A673 (cell line): ENCODE measurements at regions not wholly inside any gene's neighbourhood (a gene's known extent, or its start where the extent isn't known, plus 50 kb on each side); places are given as distances from the start of the nearest gene placed in this dataset.

ENCODE experiments used
- BruUV-seq: library from RNA; stranded (reverse); fragments of 400-500 nt; replicated peaks from 2 replicates; lab custom pipeline; 2021; lab: Mats Ljungman, UMichigan
- CTCF ChIA-PET: fragments of 300-600 bp; sonication (Branson Sonifier 250); formaldehyde crosslinking; loops from one replicate; lab custom pipeline; 2022; ENCODE audit warnings: antibody characterized with exemption; lab: Charles Lee
- POLR2A ChIA-PET: fragments of 300-600 bp; sonication (Branson Sonifier 250); formaldehyde crosslinking; loops from one replicate; lab custom pipeline; 2022; ENCODE audit warnings: antibody characterized with exemption; ENCODE audit not compliant: low non-redundant PET; lab: Charles Lee
- DNase-seq: peaks from one replicate; pipeline ENCODE4 v3.0.0-alpha.2; 2015; ENCODE audit warnings: low spot score
- H3K27ac ChIP-seq: fragments of 200-600 bp; sonication (generic); 2 replicates; pipeline ENCODE4 v1.5.1; 2016; ENCODE audit warnings: mixed run types, low read depth, mild to moderate bottlenecking, mixed read lengths, antibody characterized with exemption, low read length; ENCODE audit not compliant: poor library complexity, severe bottlenecking
- H3K27me3 ChIP-seq: fragments of 200-600 bp; sonication (generic); replicated peaks from 2 replicates; pipeline ENCODE4 v1.6.1; 2017; ENCODE audit warnings: mixed run types, low read depth, mild to moderate bottlenecking, mixed read lengths, antibody characterized with exemption, low read length; ENCODE audit not compliant: insufficient read depth, poor library complexity
- H3K36me3 ChIP-seq: fragments of 200-600 bp; sonication (generic); 2 replicates; pipeline ENCODE4 v1.6.1; 2016; ENCODE audit warnings: mixed run types, mild to moderate bottlenecking, mixed read lengths, antibody characterized with exemption, low read length; ENCODE audit not compliant: insufficient read depth, poor library complexity, severe bottlenecking
- H3K4me1 ChIP-seq: fragments of 200-600 bp; sonication (generic); 2 replicates; pipeline ENCODE4 v1.6.1; 2017; ENCODE audit warnings: mixed run types, mild to moderate bottlenecking, mixed read lengths, antibody characterized with exemption, low read length; ENCODE audit not compliant: insufficient read depth, poor library complexity, severe bottlenecking
- H3K4me3 ChIP-seq: fragments of 200-600 bp; sonication (generic); 2 replicates; pipeline ENCODE4 v1.5.1; 2016; ENCODE audit warnings: low read depth, mixed run types, mild to moderate bottlenecking, mixed read lengths, low read length; ENCODE audit not compliant: poor library complexity, severe bottlenecking
- H3K9me3 ChIP-seq: fragments of 200-600 bp; sonication (generic); 2 replicates; pipeline ENCODE4 v1.6.1; 2016; ENCODE audit warnings: mixed run types, low read depth, mild to moderate bottlenecking, mixed read lengths, antibody characterized with exemption, low read length; ENCODE audit not compliant: poor library complexity, severe bottlenecking
- CTCF ChIP-seq: fragments of 300-800, 200-600 bp; sonication (generic); conservative IDR thresholded peaks from 2 replicates; pipeline ENCODE4 v1.5.1; 2017; ENCODE audit warnings: low read depth, mild to moderate bottlenecking, antibody characterized with exemption, low read length, moderate library complexity, mixed read lengths
- EZH2 ChIP-seq: fragments of 200-600 bp; sonication (generic); IDR thresholded peaks from 2 replicates; pipeline ENCODE4 v1.6.1; 2017; ENCODE audit warnings: borderline replicate concordance, low read depth, mild to moderate bottlenecking, mixed read lengths, antibody characterized with exemption, low read length; ENCODE audit not compliant: poor library complexity, severe bottlenecking
- intact Hi-C: fragments of 100-400 bp; cut with micrococcal nuclease; formaldehyde crosslinking; loops from one replicate; pipeline ENCODE4 v1.10.0; 2022; ENCODE audit not compliant: unreplicated experiment

GRCh38 chr1:29379443-29380073 lies 143.2 kb downstream of the PTPRU start:
- ChIA-PET POLR2A (no interaction called here), CTCF (no interaction called here)
- Histone ChIP-seq H3K27ac (no peak overlapping the region), H3K4me3 (no peak overlapping the region), H3K9me3 (peaks cover 24% of the 10 kb centered on the region), H3K36me3 (no peaks in the 10 kb centered on the region), H3K27me3 (peaks cover 14% of the 10 kb centered on the region), H3K4me1 (no peaks in the 10 kb centered on the region)
- BruUV-seq = no TSS peak
- TF ChIP-seq CTCF = peak; percentile 86
- no peak for TF ChIP-seq EZH2
- peak; percentile 73 for DNase-seq
- intact Hi-C loops = no loop called here
